ENCODE measurements at regions not wholly inside any gene's neighbourhood (a gene's known extent, or its start where the extent isn't known, plus 50 kb on each side); places are given as distances from the start of the nearest gene placed in this dataset.

DNA sequence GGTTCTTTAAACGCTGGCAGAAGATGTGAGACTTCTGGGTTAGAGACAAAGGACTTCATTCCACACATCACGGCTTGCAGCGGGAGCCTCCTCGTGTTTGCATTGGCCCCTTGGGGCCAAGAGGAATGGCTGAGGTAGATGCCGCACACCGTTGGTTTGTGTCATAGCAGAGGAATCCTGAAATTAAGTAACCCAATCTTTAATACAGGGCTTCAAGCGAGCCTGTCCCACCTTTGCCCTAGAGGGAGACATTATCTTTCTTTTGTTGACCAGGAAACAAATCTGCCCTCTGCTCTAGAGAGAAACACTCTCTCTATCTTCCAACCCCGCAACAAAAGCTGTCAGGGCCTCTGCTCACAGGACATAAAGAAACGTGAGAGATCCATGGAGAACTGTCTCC lies 277.5 kb upstream of the ZFP64 start:
- TF ChIP-seq, protein P1, sequence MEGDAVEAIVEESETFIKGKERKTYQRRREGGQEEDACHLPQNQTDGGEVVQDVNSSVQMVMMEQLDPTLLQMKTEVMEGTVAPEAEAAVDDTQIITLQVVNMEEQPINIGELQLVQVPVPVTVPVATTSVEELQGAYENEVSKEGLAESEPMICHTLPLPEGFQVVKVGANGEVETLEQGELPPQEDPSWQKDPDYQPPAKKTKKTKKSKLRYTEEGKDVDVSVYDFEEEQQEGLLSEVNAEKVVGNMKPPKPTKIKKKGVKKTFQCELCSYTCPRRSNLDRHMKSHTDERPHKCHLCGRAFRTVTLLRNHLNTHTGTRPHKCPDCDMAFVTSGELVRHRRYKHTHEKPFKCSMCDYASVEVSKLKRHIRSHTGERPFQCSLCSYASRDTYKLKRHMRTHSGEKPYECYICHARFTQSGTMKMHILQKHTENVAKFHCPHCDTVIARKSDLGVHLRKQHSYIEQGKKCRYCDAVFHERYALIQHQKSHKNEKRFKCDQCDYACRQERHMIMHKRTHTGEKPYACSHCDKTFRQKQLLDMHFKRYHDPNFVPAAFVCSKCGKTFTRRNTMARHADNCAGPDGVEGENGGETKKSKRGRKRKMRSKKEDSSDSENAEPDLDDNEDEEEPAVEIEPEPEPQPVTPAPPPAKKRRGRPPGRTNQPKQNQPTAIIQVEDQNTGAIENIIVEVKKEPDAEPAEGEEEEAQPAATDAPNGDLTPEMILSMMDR (IDR thresholded peaks at IDR 0.05), result no peak
- intact Hi-C loops (cut with DNase I), result no loop called here
- no peaks in the 10 kb centered on the region for H3K27me3 ChIP-seq
- DNase-seq (ENCODE audit: low spot score in 2 of 2), result no peak
- H3K27ac ChIP-seq, result no peak overlapping the region
- H3K9me3 ChIP-seq, result no peaks in the 10 kb centered on the region
- no peaks in the 10 kb centered on the region for H3K4me1 ChIP-seq
- no peaks in the 10 kb centered on the region for H3K36me3 ChIP-seq
- H3K4me3 ChIP-seq, result no peak overlapping the region

DNA sequence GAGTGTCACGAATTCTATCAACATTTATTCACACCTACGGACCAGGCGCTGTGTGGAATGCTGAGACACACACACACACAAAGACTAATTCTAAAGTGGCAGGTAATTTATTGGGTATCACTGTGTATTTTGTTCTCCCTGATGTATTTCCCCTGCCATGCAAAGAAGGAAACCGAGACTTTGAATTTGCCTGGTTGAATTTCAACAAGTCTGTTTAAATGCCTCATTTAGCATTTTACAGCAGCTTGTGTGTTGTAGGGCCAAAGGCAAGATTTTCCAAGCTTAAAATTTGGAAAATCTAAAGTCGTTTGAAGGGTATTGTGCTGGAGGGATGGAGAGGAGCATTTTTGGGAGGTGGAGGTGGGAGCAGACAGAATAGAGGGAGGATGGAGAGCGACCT lies 274.4 kb upstream of the ZFP64 start:
- H3K9me3 ChIP-seq, result no peaks in the 10 kb centered on the region
- no peak overlapping the region for H3K27ac ChIP-seq
- intact Hi-C loops (cut with DNase I), result no loop called here
- no peaks in the 10 kb centered on the region for H3K36me3 ChIP-seq
- H3K4me3 ChIP-seq, result no peak overlapping the region
- no peak for DNase-seq (ENCODE audit: low spot score in 2 of 2)
- no peaks in the 10 kb centered on the region for H3K27me3 ChIP-seq
- TF ChIP-seq, protein P1 (IDR thresholded peaks at IDR 0.05), result no peak
- H3K4me1 ChIP-seq, result no peaks in the 10 kb centered on the region

DNA sequence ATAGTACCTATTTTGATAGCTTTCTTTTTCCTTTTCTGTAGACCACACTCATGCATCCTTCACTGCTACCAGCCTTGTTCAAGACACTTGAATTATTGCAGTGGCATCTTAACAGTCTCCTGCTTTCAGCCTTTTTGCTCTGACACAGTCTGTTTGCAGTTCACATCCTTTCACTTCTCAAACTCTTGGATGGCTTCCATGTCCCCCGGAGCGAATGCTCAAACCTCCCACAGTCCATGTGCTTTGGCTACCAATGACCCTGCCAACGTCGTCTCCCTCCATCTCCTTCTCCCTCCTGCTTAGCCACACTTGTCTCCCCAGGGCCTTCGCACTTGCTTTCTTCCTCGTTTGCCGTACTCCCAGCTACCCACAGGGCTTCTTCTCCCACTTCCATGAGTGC lies 270.0 kb upstream of the ZFP64 start:
- intact Hi-C loops (cut with DNase I), result no loop called here
- TF ChIP-seq, protein P1 (IDR thresholded peaks at IDR 0.05), result no peak
- DNase-seq (ENCODE audit: low spot score in 2 of 2), result no peak
- no peak overlapping the region for H3K4me3 ChIP-seq
- H3K27me3 ChIP-seq, result no peaks in the 10 kb centered on the region
- H3K4me1 ChIP-seq, result no peaks in the 10 kb centered on the region
- no peak overlapping the region for H3K27ac ChIP-seq
- no peaks in the 10 kb centered on the region for H3K9me3 ChIP-seq
- no peaks in the 10 kb centered on the region for H3K36me3 ChIP-seq

DNA sequence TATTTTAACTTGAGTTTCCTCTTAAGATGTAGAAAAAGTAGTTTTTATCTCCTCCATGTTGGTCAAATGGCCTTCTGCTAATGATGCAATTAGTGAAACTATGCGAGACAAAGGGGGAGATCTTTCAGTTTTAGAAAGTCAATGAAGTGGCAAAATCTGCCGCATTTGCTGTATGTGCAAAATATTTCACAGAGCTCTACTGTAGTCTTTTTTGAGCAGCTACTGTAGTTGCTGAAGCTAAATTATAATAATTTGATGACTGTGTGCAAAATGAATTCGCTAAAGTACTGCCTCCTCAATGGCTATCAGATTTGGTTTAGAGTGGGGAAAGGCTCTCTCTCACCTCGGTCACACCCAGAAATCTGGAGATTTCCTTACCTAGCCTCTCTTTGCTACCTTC lies 267.6 kb upstream of the ZFP64 start:
- H3K27ac ChIP-seq, result no peak overlapping the region
- no peaks in the 10 kb centered on the region for H3K9me3 ChIP-seq
- DNase-seq (ENCODE audit: low spot score in 2 of 2), result no peak
- no peaks in the 10 kb centered on the region for H3K27me3 ChIP-seq
- H3K4me3 ChIP-seq, result no peak overlapping the region
- no peaks in the 10 kb centered on the region for H3K36me3 ChIP-seq
- intact Hi-C loops (cut with DNase I), result no loop called here
- TF ChIP-seq, protein P1 (IDR thresholded peaks at IDR 0.05), result no peak
- H3K4me1 ChIP-seq, result no peaks in the 10 kb centered on the region

DNA sequence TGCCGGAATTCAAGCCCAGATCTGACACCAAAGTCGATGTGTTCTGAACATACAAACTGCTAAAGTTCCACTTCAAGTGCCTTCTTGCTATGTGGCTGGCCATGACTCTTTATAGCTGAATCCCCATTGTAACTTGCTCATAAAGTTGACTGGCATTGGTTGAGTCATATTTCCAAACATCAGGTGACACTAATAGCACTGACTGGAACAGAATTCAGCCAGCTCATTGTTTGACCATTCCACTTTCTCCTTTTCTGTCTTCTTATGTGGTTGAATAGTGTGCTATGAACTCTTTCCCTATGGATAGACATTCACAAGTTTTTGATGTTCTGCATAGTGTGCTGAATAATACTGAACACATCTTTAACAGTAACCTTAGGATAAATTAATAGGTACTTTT lies 266.2 kb upstream of the ZFP64 start:
- Histone ChIP-seq H3K4me1 (no peaks in the 10 kb centered on the region), H3K36me3 (no peaks in the 10 kb centered on the region), H3K9me3 (no peaks in the 10 kb centered on the region), H3K27ac (no peak overlapping the region), H3K27me3 (no peaks in the 10 kb centered on the region), H3K4me3 (no peak overlapping the region)
- TF ChIP-seq, protein P1 (IDR thresholded peaks at IDR 0.05), result no peak
- DNase-seq (ENCODE audit: low spot score in 2 of 2), result no peak
- intact Hi-C loops (cut with DNase I), result no loop called here

DNA sequence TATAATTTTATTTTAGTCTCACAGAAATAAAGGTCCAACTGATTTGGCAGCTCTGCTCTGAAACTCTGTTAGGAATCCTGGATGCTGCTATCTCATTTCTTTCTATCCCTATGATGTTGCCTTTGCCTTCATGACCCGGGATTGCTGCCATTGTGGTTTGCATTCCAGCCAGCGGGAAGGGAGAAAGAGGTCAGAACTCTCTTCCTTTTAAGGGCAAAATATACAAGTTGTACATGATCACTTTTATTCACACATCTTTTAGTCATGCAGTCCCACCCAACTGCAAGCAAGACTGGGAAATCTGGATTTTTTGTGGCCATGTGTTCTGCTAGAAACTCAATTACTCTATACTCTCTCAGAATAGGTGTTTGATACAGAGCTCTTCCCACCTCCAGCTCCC lies 263.1 kb upstream of the ZFP64 start:
- TF ChIP-seq, protein P1 (IDR thresholded peaks at IDR 0.05), result no peak
- Histone ChIP-seq H3K4me1 (no peaks in the 10 kb centered on the region), H3K4me3 (no peak overlapping the region), H3K9me3 (no peaks in the 10 kb centered on the region), H3K27ac (no peak overlapping the region), H3K36me3 (no peaks in the 10 kb centered on the region), H3K27me3 (no peaks in the 10 kb centered on the region)
- intact Hi-C loops (cut with DNase I), result no loop called here
- no peak for DNase-seq (ENCODE audit: low spot score in 2 of 2)

All from ascending aorta (tissue), 2 donors.